ENCODE measurements at regions not wholly inside any gene's neighbourhood (a gene's known extent, or its start where the extent isn't known, plus 50 kb on each side); places are given as distances from the start of the nearest gene placed in this dataset.
"Not testable (repeated sequence)": the region's sequence is repeated elsewhere in the genome, so short reads cannot be mapped to it uniquely, and the experiment has no call there.

DNA sequence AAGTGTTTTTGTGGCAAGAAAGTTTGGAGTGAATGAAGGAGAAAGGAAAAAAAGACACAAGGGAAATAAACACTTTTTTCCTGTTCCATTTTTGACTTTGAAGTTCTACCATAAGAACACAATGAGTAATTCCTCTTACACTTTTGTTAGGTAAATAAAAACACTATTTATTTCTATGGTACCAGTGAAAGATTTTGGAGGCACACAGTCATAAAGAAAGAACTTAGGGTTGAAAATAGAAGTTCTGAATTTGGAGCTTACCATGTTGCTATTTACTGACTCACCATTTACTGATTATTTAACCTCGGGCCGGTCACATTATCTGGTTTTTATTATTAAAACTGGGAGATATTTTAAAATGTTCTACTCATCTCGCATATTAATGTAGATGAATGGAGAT is 367.8 kb downstream of the TLE1 start:
- FAIRE-seq: no peak

DNA sequence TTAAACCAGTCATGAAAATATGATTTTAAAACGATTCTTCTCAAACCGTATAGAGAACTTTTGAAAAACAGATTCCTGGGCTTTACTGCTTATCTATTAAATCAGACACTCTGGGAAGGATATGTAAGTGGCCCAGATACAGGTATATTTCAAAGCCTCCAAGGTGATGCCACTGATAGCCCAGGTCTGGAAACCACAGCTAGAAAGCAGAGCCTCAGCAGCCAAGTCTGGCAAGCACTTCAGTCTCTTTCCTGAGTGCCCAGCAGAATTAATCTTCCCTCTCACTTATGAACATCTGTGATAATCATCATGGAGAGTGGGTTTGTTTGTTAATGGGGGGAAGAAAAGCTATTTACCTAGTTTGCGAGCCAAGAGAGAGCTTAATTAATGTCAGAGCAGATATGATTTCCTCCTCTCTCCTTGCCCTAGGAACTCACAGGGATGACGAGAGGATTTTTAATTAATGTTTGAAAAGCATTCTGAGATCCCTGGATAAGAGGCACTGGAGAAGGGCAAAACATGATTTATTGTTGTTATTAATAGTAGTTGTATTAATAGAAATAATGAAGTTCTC is 368.4 kb downstream of the TLE1 start:
- FAIRE-seq: no peak

DNA sequence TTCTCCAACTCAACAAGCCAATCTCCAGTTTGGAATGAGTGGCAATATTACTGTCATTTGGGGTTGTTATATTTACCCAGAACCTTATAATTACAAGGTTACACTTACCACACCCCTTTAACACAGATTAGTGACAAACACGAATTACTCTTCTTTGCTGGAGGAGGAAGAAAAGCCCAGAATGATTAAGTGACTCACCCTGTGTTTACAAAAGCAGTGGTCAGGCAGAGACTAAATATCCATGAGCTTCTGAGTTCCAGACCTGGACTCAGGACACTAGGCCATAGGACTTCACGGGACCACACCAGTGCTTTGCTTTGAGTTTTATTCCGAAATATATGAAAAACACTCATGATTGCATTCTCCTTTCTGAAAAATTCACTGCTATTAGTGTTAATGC is 370.8 kb downstream of the TLE1 start:
- no peak for FAIRE-seq

DNA sequence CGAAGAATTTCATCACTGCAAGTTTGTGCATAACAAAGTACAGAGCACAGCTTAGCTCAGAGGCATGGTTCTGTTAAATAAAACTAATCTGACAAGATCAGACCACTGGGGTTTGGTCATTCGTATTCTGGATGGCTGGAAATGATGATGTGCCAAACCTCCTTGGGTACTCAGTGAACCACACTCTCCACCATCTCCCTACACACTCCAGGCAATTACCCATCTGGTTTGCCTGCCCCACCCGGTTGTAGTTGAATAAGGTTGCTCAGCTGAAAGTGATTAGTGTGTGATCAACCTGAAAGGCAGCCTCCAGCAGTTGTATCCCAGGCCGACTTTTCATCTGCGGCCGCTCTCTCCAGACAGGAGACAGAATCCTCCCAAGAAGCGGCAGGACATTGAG is 371.4 kb downstream of the TLE1 start:
- no peak for FAIRE-seq

DNA sequence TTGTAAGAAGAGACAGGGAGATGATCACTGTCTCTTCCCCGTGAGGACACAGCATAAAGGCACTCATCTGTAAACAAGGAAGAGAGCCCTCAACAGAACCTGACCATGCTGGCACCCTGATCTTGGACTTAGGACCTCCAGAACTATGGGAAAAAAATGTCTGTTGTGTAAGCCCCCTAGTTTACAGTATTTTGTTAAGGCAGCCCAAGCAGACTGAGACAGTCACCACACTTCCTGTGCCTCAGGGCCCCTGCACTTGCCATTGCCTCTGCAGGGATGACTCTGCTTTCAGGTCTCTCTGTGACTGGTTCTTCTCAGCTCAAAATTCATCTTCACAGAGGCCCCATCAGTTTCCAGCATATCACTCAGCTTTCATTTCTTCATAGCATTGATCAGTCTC is 372.1 kb downstream of the TLE1 start:
- no peak for FAIRE-seq

DNA sequence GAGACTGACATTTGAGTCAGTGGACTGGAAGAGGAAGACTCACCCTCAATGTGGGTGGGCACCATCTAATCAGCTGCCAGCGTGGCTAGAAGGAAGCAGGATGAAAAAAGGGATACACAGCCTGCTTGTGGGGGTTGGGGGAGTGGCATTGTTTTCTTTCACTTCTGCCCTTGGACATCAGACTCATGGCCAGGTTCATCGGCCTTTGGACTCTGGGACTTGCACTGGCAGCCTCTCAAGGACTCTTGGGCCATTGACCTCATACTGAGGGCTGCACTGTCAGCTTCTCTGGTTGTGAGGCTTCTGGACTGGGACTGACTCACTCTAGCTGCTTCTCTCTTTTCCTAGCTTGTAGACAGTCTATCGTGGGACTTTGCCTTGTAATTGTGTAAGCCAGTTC is 374.9 kb downstream of the TLE1 start:
- no peak for FAIRE-seq

DNA sequence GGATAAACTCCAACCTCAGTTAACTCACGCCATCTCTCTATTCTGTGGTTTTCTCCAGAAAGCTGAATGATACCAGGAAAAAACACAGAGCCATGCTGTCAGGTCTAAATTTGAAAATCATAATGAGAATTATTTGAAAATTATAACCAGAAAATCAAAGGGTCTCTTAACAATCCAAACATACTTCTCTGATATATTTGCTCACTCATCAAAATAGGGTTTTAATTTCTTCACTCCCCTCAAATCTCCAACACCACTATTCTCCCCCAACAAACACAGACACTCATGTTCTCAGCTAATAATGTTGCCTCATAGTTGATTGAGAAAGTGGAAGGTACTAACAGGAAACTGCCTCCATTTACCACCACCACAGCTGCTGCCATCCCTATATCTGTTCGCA is 375.5 kb downstream of the TLE1 start:
- FAIRE-seq: no peak

DNA sequence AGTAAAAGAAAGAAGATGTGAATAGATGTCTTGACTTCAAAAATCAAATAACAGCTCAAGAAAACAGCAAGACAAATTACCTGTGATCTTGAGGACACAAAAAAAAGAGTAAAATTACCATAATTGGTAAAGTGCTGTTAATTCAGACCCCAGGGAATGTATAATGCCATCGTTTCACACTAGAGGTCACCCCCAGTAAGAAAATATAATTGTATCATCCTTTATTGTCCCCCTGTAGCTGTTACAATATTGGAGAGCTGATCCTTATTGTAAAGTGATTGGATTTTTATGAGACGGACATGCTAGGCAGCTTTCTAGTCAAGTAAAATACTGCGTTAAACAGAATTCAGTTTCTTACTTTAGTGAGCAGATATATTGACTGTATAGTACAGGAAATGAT is 377.0 kb downstream of the TLE1 start:
- no peak for FAIRE-seq

DNA sequence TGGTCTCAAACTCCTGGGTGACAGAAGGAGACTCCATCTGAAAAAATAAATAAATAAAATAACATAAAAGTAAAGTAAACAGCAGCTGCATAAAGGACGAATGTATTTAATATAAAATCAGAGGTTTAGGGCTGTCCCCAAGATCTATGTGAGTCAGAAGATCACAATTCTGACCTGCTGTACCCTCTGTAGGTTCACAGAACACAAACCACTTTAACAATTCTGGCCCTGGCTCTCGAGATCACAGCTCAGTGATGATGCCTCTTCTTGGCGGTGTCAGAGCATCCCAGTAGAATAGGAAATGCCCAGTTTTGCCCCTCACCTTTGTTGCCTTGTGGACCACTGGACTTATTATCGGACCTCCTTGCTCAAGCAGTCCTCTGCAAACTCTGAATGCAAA is 380.9 kb downstream of the TLE1 start:
- FAIRE-seq: no peak

DNA sequence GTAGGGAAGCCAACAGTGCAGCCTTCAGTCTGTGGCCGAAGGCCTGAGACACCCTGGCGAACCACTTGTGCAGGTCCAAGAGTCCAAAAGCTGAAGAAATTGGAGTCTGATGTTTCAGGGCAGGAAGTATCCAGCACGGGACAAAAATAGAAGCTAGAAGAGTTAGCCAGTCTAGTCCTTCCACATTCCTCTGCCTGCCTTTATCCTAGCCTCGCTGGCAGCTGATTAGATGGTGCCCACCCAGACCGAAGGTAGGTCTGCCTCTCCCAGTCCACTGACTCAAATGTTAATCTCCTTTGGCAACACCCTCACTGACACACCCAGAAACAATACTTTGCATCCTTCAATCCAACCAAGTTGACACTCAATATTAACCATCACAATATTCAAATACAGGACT is 381.6 kb downstream of the TLE1 start:
- not testable (repeated sequence) for FAIRE-seq

DNA sequence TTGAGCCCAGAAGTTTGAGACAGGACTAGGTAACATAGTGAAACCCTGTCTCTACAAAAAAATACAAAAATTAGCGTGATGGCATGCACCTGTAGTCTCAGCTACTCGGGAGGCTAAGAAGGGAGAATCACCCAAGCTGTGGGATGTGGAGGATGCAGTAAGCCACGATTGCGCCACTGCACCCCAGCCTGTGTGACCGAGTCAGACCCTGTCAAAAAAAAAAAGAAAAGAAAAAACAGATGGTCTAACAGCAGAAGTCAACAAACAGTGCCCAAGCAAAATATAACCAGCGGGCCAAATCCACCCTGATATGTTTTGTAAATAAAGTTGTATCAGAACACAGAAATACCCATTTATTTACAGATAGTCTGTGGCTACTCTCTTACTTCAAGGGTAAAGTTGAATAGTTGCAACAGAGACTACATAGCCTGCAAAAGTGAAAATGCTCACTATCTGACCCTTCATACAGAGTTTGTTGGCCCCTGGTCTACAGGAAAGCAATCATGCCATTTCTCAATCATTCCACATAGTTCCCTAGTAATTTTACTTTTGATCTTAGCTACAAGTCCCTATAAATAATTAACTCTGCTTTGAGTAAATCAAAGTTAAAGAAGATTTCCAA is 383.7 kb downstream of the TLE1 start:
- no peak for FAIRE-seq

DNA sequence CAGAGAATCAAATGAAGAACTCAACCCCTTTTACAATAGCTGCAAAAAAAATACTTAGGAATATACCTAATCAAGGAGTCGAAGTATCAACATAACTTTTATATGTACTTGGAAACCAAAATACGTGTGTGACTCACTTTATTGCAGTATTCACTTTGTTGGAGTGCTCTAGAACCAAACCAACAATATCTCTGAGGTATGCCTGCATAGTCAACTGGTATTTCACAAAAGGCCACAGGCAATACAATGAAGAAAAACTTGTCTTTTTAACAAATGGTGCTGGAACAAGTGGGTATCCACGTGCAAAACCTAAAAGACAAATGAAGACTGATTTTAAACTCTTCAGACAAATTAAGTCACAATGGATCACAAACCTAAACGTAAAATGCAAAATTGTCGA is 385.7 kb downstream of the TLE1 start:
- no peak for FAIRE-seq

DNA sequence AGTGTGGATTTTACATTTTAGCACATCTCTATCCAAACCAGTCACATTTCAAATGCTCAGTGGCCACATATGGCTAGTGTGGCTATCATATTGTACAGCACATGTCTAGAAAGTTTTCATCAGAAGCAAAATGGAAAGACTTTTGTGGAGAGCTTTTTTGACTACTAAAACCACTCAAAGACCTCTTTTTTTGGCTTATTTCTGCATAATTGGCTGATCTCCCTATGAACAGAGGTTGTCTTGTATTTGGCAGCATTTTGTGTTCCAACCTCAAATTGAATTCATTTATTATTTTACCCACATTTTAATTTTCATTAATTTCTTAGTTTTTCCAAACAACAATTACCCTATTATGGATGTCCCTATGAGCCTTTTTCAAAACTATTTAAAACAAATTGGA is 395.7 kb downstream of the TLE1 start:
- no peak for FAIRE-seq

DNA sequence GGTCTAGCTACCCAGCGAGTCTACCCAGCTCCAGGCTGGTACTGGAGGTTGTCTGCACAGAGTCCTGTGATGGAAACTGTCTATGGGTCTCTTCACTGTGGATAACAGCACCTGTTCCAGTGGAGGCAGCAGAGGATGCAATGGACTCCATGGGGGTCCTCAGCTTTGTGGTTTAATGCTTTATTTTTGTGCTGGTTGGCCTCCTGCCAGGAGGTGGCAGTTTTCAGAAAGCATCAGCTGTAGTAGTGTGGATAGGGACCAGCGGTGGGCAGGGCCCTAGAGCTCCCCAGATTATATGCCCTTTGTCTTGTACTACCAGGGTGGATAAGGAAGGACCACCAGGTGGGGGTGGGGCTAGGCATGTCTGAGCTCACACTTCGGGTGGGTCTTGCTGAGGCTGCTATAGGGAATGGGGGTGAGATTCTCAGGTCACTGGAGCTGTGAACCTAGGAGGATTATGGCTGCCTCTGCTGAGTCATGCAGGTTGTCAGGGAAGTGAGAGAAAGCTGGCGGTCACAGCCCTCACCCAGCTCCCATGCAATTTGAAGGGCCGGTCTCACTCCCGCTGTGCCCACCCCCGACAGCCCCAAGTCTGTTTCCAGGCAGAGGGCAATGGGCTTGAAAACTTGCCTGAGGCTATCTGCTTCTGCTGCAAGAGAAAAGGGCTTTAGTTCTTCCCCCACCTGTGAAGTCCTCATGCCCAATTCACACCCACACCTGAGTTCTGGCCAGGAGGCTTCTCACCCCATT is 397.1 kb downstream of the TLE1 start:
- no peak for FAIRE-seq

DNA sequence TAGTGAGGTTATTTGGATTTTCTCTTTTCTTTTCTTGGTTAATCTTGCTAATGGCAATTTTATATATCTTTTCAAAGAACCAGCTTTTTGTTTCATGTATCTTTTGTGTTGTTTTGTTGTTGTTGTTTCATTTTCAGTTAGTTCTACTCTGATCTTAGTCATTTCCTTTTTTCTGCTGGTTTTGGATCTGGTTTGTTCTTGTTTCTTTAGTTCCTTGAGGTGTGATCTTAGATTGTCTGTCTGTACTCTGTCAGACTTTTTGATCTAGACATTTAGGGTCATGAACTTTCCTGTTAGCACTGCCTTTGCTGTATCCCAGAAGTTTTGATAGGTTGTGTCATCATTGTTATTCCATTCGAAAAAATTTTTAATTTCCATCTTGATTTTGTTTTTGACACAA is 399.7 kb downstream of the TLE1 start:
- no peak for FAIRE-seq

DNA sequence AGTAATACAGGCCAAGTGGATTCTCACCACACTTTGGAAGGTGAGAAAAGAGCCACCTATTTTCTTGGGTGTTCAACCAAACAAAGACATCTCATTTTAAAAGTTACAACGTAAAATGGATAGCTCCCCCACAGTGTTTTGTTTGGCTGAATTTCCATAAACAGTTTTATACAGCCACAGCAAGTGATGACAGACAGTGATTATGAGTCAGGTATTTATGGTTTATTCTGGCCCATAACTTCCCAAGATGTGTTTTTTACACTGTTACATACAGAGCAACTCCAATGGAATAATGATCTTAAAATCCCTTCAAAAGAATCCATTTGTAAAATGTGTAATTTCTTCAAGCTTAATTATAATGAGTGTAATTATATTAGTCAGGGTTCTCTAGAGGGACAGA is 421.3 kb downstream of the TLE1 start:
- no peak for FAIRE-seq

DNA sequence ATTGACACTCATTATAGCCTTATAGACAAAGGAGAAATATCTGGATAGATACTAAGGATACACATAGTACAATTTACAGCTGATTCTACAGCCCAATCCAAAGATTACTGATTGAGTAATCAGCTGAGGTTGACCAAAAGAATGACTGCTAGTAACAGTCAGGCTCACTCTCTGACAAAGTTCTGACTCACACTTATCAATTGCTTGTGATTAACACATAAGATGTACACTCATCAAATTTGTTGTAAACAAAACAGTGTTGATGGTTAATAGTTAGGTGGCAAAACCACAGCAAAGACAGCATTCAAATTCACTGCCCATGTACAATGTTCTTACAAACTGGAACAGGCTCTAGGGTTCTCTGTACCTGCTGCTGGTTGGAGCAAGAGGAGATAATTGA is 422.7 kb downstream of the TLE1 start:
- FAIRE-seq: no peak

DNA sequence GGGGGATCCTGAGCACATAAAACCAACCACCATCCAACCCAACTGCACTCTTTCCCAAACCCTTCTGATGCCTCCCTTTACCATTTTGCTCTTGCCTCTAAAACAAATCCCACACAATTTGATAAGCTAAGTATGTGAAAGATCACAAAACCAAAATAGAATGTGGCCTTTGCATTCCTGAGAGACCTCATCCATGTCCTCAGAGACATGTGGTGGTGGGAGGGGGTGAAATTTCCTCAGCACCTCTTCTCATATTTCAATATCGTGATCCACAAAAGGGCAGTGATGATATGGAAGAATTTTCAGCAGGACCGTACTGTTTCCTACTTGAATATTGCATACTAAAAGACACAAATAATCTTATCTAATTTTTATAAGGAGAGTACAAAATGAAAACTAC is 423.3 kb downstream of the TLE1 start:
- FAIRE-seq: no peak

DNA sequence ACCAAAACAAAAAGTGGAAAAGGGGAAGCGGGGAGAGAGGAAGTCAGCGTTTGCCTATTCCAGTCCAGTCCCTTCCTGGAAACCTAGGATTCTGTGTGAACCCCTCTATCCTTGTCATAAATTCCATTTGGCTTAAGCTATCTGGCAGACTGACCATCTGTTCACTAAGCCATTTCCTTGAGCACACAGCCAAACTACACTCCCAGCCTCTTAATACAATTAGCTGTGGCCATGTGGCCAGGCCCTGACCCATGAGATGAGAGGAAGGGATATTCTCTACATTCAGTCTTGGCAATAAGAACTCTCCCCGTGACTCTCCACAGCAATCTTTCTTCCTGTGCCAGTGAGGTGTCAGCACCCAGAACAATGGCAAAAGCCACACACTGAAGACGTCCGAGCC is 424.8 kb downstream of the TLE1 start:
- FAIRE-seq: no peak

DNA sequence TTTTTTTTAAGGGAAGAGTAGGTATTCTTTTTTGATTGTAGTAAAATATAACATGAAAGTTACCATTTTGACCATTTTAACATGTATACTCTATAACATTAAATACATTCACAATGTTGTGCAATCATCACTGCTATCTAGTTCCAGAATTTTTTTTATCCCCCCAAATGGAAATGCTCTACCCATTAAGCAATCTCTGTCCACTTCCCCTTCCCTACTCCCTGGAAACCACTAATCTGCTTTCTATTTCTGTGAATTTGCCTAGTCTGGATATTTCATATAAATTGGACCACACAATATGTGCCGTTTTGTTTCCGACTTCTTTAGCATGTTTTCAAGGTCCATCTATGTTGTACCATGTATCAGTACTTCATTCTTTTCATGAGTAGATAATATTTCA is 429.5 kb downstream of the TLE1 start:
- no peak for FAIRE-seq

DNA sequence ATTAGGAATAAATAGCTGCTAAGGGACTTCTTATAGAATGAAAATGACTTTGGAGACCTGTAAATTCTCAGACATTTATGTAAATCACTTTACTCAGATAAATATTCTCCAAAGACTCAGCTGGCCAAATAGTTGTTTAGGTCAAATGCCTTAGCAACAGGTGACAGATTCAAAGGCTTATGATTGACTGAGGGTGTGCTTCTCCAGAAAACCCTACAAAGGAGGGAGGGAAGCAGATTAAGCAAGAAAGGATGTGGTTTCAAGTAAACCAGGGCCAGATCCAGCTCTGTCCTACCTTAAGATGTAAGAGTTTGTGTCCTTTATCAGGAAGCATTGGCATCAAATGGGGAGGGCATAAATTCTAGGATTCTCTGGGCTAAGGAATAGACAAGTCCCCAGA is 433.0 kb downstream of the TLE1 start:
- no peak for FAIRE-seq

DNA sequence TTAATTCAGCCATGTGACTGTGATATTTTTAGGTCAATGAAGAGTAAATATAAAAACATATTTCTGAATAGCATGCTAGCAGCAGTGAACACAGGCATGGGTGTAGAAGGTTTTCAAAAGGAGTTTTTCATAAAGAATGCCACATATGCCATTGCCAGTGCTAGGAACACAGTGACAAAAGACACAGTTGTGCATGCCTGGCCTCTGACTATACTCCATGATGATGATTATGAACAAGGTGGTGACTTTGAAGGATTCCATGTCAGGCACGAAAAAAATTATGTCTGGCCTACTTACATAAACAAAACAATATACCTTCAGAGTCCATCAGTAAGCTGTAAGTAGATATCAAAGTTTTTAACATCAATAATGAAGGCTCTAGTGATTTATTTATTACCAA is 438.7 kb downstream of the TLE1 start:
- FAIRE-seq: no peak

DNA sequence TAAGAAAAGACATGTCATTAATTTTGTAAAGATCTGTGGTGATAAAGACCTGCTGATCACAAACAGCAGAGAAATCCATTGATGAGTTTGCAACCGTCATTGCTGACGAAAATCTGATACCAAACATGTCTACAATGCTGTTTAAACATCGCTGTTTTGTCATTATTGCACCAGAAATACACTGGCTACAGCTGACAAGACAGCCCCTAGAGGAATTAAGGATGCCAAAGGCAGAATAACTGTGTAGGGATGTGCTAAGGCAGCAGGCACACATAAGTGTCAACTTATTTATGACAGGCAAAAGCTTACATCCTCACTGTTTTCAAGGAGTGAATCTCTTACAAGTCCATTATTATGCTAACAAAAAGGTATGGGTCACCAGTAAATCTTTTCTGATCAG is 439.3 kb downstream of the TLE1 start:
- FAIRE-seq: no peak

DNA sequence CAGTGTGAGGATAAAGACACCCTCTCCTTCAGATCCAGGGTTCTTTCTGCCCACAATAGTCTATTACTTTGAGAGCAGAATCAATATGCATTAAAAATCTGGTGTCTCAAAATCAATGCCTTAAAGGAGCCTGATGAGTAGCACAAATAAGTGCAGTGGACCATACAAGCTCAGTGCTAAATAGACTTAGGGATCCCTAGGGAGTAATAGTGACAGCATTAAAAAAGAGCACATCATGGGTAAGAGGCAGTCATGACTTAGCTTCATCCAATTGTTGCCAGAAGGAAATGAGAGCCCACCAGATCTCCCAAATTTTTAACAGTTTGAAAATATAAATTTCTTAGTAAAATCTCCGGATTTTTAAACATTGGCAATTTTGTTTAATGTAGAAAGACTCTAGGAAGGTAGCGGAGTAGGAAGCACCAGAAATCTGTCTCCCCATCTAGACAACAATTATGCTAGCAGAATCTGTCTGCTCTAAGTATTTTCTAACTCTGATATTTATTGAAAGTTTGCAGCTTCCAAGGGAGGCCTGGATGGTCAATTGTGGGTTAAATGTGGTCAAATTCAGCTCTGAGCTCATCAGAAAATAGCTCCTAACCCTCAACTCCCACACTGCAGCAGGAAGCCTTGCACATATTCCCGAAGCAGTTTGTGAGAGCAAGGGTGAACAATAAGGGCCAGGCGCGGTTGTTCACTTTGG is 443.9 kb downstream of the TLE1 start:
- no peak for FAIRE-seq

Data from A204.1 (cell line).